ENCODE measurements at regions not wholly inside any gene's neighbourhood (a gene's known extent, or its start where the extent isn't known, plus 50 kb on each side); places are given as distances from the start of the nearest gene placed in this dataset.

DNA sequence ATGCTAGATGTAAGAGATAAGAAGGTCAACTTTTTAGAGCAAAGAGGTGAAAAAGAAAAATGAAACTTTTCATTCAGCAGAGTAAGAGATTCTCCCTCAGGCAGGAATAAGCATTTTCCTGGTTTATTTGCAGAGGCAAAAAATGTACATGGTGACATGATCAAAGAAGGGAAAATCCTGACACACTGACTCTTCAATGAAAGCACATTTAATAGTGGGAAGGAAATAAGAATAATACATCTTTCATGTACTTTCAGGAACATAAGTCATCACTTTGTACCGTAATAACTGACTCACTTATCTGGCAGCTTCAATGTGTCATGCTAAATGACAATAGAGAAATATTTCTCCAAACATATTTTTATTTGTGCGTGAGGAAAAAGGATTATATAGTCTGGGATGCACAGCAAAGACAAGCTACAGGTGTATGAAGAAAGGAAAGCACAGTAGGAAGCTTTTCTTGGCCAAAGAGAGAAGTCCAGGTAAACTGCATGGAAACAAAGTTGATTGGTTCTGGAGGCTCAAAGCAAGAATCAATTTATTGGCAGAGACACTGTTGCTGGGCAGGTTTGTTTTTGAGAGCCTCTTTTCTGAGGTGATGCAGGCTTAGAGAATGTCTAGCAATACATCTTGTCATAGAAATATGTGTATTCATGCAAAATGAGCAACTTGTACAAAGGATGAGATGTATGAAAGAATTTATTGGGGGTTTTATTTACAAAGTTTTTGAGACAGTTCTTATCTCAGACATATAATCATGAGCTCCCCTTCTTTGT is 1409.0 kb downstream of the PLA2G4A start:
- POLR2A ChIA-PET, result no interaction called here
- Histone ChIP-seq H3K4me1 (ENCODE audit: insufficient read depth, low read length, poor library complexity, severe bottlenecking) (no peaks in the 10 kb centered on the region), H4K20me1 (ENCODE audit: insufficient read depth, low read length) (no peaks in the 10 kb centered on the region), H3K79me2 (ENCODE audit: insufficient read depth, low read depth, low read length) (no peaks in the 10 kb centered on the region), H3K4me3 (ENCODE audit: low read depth, low read length, poor library complexity, severe bottlenecking) (no peak overlapping the region), H3K9me3 (ENCODE audit: low read length) (no peaks in the 10 kb centered on the region), H2AFZ (ENCODE audit: low read length) (no peak overlapping the region), H3K27ac (ENCODE audit: low read depth, low read length, poor library complexity, severe bottlenecking) (no peak overlapping the region), H3K9me2 (ENCODE audit: insufficient read depth, low read length) (no peaks in the 10 kb centered on the region), H3K36me3 (ENCODE audit: insufficient read depth, low read length) (no peaks in the 10 kb centered on the region), H3K4me2 (ENCODE audit: low read length) (no peak overlapping the region)
- BruUV-seq (replicated peaks), result no TSS peak
- TF ChIP-seq, protein P1, sequence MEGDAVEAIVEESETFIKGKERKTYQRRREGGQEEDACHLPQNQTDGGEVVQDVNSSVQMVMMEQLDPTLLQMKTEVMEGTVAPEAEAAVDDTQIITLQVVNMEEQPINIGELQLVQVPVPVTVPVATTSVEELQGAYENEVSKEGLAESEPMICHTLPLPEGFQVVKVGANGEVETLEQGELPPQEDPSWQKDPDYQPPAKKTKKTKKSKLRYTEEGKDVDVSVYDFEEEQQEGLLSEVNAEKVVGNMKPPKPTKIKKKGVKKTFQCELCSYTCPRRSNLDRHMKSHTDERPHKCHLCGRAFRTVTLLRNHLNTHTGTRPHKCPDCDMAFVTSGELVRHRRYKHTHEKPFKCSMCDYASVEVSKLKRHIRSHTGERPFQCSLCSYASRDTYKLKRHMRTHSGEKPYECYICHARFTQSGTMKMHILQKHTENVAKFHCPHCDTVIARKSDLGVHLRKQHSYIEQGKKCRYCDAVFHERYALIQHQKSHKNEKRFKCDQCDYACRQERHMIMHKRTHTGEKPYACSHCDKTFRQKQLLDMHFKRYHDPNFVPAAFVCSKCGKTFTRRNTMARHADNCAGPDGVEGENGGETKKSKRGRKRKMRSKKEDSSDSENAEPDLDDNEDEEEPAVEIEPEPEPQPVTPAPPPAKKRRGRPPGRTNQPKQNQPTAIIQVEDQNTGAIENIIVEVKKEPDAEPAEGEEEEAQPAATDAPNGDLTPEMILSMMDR (conservative IDR thresholded peaks at IDR 0.05; ENCODE audit: low read length), result no peak
- TF ChIP-seq EZH2phosphoT487 (IDR thresholded peaks at IDR 0.05; ENCODE audit: borderline replicate concordance, low read depth, low read length), result no peak
- intact Hi-C loops (cut with micrococcal nuclease; ENCODE audit: unreplicated experiment), result no loop called here
- no peak for DNase-seq (ENCODE audit: low spot score)
- CTCF ChIA-PET (ENCODE audit: unreplicated experiment), result no interaction called here

DNA sequence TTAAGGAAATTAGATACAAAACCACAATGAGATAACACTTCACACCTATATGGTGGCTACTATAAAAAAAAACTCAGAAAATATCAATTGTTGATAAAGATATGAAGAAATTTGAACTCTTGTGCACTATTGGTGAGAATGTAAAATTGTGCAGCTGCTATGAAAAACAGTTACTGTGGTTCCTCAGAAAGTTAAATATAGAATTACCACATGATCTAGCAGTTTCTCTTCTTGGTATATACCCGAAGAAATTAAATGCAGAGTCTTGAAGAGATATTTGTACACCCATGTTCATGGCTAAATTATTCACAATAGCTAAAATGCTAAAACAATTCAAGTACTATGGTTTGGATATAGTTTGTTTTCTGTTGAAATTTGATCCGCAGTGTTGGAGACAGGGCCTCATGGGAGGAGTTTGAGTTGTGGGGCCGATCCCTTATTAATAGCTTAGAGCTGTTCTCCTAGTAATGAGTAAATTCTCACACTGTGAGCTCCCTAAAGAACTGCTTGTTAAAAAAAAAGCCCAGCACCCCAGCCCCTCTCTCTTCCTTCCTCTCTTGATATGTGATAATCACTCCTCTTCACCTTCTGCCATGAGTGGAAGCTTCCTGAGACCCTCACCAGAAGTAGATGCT is 1412.1 kb downstream of the PLA2G4A start:
- Histone ChIP-seq H3K36me3 (ENCODE audit: insufficient read depth, low read length) (no peaks in the 10 kb centered on the region), H3K4me1 (ENCODE audit: insufficient read depth, low read length, poor library complexity, severe bottlenecking) (no peaks in the 10 kb centered on the region), H3K4me2 (ENCODE audit: low read length) (no peak overlapping the region), H3K4me3 (ENCODE audit: low read depth, low read length, poor library complexity, severe bottlenecking) (no peak overlapping the region), H3K79me2 (ENCODE audit: insufficient read depth, low read depth, low read length) (no peaks in the 10 kb centered on the region), H3K9me2 (ENCODE audit: insufficient read depth, low read length) (no peaks in the 10 kb centered on the region), H4K20me1 (ENCODE audit: insufficient read depth, low read length) (no peaks in the 10 kb centered on the region), H3K9me3 (ENCODE audit: low read length) (no peaks in the 10 kb centered on the region), H2AFZ (ENCODE audit: low read length) (no peak overlapping the region), H3K27ac (ENCODE audit: low read depth, low read length, poor library complexity, severe bottlenecking) (no peak overlapping the region)
- no peak for DNase-seq (ENCODE audit: low spot score)
- ChIA-PET POLR2A (interaction anchor here (0.6 kb wide), 1 partner anchor 115 kb away, joined by 4 read pairs; no protein-coding TSS in a partner anchor), CTCF (ENCODE audit: unreplicated experiment) (no interaction called here)
- no TSS peak for BruUV-seq (replicated peaks)
- intact Hi-C loops (cut with micrococcal nuclease; ENCODE audit: unreplicated experiment), result no loop called here
- TF ChIP-seq EZH2phosphoT487 (IDR thresholded peaks at IDR 0.05; ENCODE audit: borderline replicate concordance, low read depth, low read length), result no peak
- TF ChIP-seq, protein P1 (conservative IDR thresholded peaks at IDR 0.05; ENCODE audit: low read length), result no peak

DNA sequence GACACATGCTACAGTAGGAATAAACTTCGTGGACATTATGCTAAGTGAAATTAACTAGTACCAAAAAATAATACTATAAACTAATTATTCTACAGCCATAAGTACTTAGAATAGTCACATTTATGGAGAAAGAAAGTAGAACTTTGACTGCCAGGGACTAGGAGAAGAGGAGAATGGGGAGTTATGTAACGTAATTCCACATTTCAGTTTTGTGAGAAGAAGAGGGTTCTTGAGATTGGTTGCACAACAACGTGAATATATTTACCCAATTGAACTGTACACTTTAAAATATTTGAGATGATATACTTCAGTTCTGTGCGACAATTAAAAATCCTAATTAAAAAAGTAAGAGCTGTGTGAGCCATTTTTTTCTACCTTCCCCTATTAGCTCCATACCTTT is 1412.9 kb downstream of the PLA2G4A start:
- ChIA-PET POLR2A (interaction anchor here (0.7 kb wide), 1 partner anchor 134 kb away, joined by 4 read pairs; no protein-coding TSS in a partner anchor), CTCF (ENCODE audit: unreplicated experiment) (no interaction called here)
- Histone ChIP-seq H3K4me2 (ENCODE audit: low read length) (no peak overlapping the region), H3K79me2 (ENCODE audit: insufficient read depth, low read depth, low read length) (no peaks in the 10 kb centered on the region), H3K9me2 (ENCODE audit: insufficient read depth, low read length) (no peaks in the 10 kb centered on the region), H3K4me3 (ENCODE audit: low read depth, low read length, poor library complexity, severe bottlenecking) (no peak overlapping the region), H3K4me1 (ENCODE audit: insufficient read depth, low read length, poor library complexity, severe bottlenecking) (no peaks in the 10 kb centered on the region), H4K20me1 (ENCODE audit: insufficient read depth, low read length) (no peaks in the 10 kb centered on the region), H3K9me3 (ENCODE audit: low read length) (no peaks in the 10 kb centered on the region), H3K27ac (ENCODE audit: low read depth, low read length, poor library complexity, severe bottlenecking) (no peak overlapping the region), H3K36me3 (ENCODE audit: insufficient read depth, low read length) (no peaks in the 10 kb centered on the region), H2AFZ (ENCODE audit: low read length) (no peak overlapping the region)
- intact Hi-C loops (cut with micrococcal nuclease; ENCODE audit: unreplicated experiment), result no loop called here
- TF ChIP-seq, protein P1 (conservative IDR thresholded peaks at IDR 0.05; ENCODE audit: low read length), result no peak
- no peak for TF ChIP-seq EZH2phosphoT487 (IDR thresholded peaks at IDR 0.05; ENCODE audit: borderline replicate concordance, low read depth, low read length)
- BruUV-seq (replicated peaks), result no TSS peak
- no peak for DNase-seq (ENCODE audit: low spot score)

Measured in OCI-LY7 (cell line).